Fibroblast of lung (primary cell): ENCODE measurements at regions not wholly inside any gene's neighbourhood (a gene's known extent, or its start where the extent isn't known, plus 50 kb on each side); places are given as distances from the start of the nearest gene placed in this dataset.

Experiments
- DNase-seq, 2 donors: peaks; one replicate each; pipeline versions ENCODE4 v3.0.0 to v3.0.0-alpha.2; 2010; ENCODE audit warnings: low read depth in 2 of 2
- H2AFZ ChIP-seq: 2 replicates; pipeline ENCODE4 v1.5.1; 2012; ENCODE audit warnings: low read length, control low read depth, inconsistent platforms
- H3K27ac ChIP-seq: 2 replicates; pipeline ENCODE4 v1.5.1; 2011; ENCODE audit warnings: low read length, control low read depth; ENCODE audit not compliant: insufficient read depth
- H3K27me3 ChIP-seq: 2 replicates; pipeline ENCODE4 v1.5.1; 2011; ENCODE audit warnings: mild to moderate bottlenecking, low read length; ENCODE audit not compliant: control insufficient read depth, insufficient read depth
- H3K36me3 ChIP-seq: 2 replicates; pipeline ENCODE4 v1.5.1; 2011; ENCODE audit warnings: low read length; ENCODE audit not compliant: control insufficient read depth, insufficient read depth
- H3K4me1 ChIP-seq: 2 replicates; pipeline ENCODE4 v1.5.1; 2011; ENCODE audit warnings: low read length; ENCODE audit not compliant: control insufficient read depth, insufficient read depth; ENCODE audit errors: extremely low read depth
- H3K4me2 ChIP-seq: 2 replicates; pipeline ENCODE4 v1.5.1; 2011; ENCODE audit warnings: low read length, control low read depth; ENCODE audit not compliant: insufficient read depth; ENCODE audit errors: extremely low read depth
- H3K4me3 ChIP-seq, 4 experiments: fragments of 200-600 bp in 1 of 4; sonication (generic) in 1 of 4; replicated peaks in 1 of 4; 2 replicates each; pipeline ENCODE4 v1.5.1; 2011 to 2016; ENCODE audit warnings: low read length in 4 of 4, low read depth in 3 of 4, mild to moderate bottlenecking in 3 of 4, control low read depth in 2 of 4, inconsistent platforms in 1 of 4, mixed read lengths in 1 of 4; ENCODE audit not compliant: insufficient read depth in 1 of 4; ENCODE audit errors: control extremely low read depth in 1 of 4
- H3K79me2 ChIP-seq: 2 replicates; pipeline ENCODE4 v1.5.1; 2012; ENCODE audit warnings: mild to moderate bottlenecking, low read length, inconsistent platforms; ENCODE audit not compliant: control insufficient read depth, insufficient read depth
- H3K9ac ChIP-seq: 2 replicates; pipeline ENCODE4 v1.5.1; 2011; ENCODE audit warnings: mild to moderate bottlenecking, low read length, control low read depth; ENCODE audit not compliant: insufficient read depth
- H3K9me3 ChIP-seq: 2 replicates; pipeline ENCODE4 v1.5.1; 2012; ENCODE audit warnings: low read depth, low read length; ENCODE audit not compliant: control insufficient read depth, insufficient read depth
- H4K20me1 ChIP-seq: 2 replicates; pipeline ENCODE4 v1.5.1; 2011; ENCODE audit warnings: low read length; ENCODE audit not compliant: control insufficient read depth, insufficient read depth; ENCODE audit errors: extremely low read depth
- CTCF ChIP-seq, 2 donors: IDR thresholded peaks in 1 of 2; conservative IDR thresholded peaks in 1 of 2; 1 replicate in 1 of 2; 2 replicates in 1 of 2; pipeline ENCODE4 v1.5.1; 2011 to 2012; ENCODE audit warnings: low read length in 2 of 2, control low read depth in 1 of 2, inconsistent platforms in 1 of 2, low read depth in 1 of 2, mild to moderate bottlenecking in 1 of 2
- EZH2 ChIP-seq: IDR thresholded peaks from 2 replicates; pipeline ENCODE4 v1.5.1; 2012; ENCODE audit warnings: low read length, control low read depth, mild to moderate bottlenecking; ENCODE audit errors: missing control alignments

GRCh38 chr1:188394677-188395076 lies 1565.9 kb downstream of the PLA2G4A start:
- Histone ChIP-seq H4K20me1 (no peaks in the 10 kb centered on the region), H3K9me3 (no peaks in the 10 kb centered on the region), H3K27me3 (no peaks in the 10 kb centered on the region), H3K36me3 (no peaks in the 10 kb centered on the region), H2AFZ (no peak overlapping the region), H3K4me3 (no peak overlapping the region), H3K27ac (no peak overlapping the region), H3K4me2 (no peak overlapping the region), H3K9ac (no peak overlapping the region), H3K79me2 (no peaks in the 10 kb centered on the region), H3K4me1 (no peaks in the 10 kb centered on the region)
- no peak for DNase-seq
- TF ChIP-seq CTCF (conservative IDR thresholded peaks at IDR 0.05 in 1 of 2, IDR thresholded peaks at IDR 0.05 in 1 of 2; ENCODE audit: low read depth in 1 of 2, low read length in 2 of 2) (no peak), EZH2 (no peak)

DNA sequence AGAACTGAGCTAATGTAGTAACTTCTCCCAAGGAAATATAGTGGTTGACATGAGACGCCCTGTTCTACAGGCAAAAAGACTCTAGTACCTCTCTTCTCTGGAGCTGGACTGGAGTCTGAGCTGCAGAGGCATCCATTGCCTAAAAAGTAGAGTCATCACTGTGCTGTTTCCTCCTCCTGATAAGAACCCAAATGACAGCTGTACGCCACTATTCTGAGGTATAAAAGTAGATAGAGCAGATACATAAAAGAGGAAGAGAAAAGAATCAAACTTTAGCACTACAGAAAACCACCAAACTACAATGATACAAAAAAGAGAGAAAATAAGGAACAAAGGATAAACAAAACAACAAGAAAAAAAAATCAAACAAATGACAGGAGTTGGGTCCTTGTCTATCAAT lies 1568.8 kb downstream of the PLA2G4A start:
- no peak overlapping the region for H3K27ac ChIP-seq
- no peak for DNase-seq
- H3K27me3 ChIP-seq = no peaks in the 10 kb centered on the region
- TF ChIP-seq CTCF (conservative IDR thresholded peaks at IDR 0.05 in 1 of 2, IDR thresholded peaks at IDR 0.05 in 1 of 2; ENCODE audit: low read depth in 1 of 2, low read length in 2 of 2) (no peak), EZH2 (no peak)
- H3K4me2 ChIP-seq = no peak overlapping the region
- H3K4me3 ChIP-seq = no peak overlapping the region
- no peak overlapping the region for H2AFZ ChIP-seq
- no peaks in the 10 kb centered on the region for H4K20me1 ChIP-seq
- no peaks in the 10 kb centered on the region for H3K36me3 ChIP-seq
- H3K9me3 ChIP-seq = no peaks in the 10 kb centered on the region
- H3K79me2 ChIP-seq = no peaks in the 10 kb centered on the region
- H3K9ac ChIP-seq = no peak overlapping the region
- H3K4me1 ChIP-seq = no peaks in the 10 kb centered on the region

- no peak overlapping the region for H3K4me2 ChIP-seq
- no peak overlapping the region for H3K9ac ChIP-seq
- TF ChIP-seq CTCF (conservative IDR thresholded peaks at IDR 0.05 in 1 of 2, IDR thresholded peaks at IDR 0.05 in 1 of 2; ENCODE audit: low read depth in 1 of 2, low read length in 2 of 2) = no peak
- TF ChIP-seq EZH2 = no peak
- H2AFZ ChIP-seq = no peak overlapping the region
- no peak overlapping the region for H3K4me3 ChIP-seq
- H3K9me3 ChIP-seq = no peaks in the 10 kb centered on the region
- DNase-seq = no peak
- H3K4me1 ChIP-seq = no peaks in the 10 kb centered on the region
- no peak overlapping the region for H3K27ac ChIP-seq
- H3K79me2 ChIP-seq = no peaks in the 10 kb centered on the region
- H3K36me3 ChIP-seq = no peaks in the 10 kb centered on the region
- H4K20me1 ChIP-seq = no peaks in the 10 kb centered on the region
- no peaks in the 10 kb centered on the region for H3K27me3 ChIP-seq
These were observed 1574.2 kb downstream of the PLA2G4A start for GRCh38 chr1:188402986-188403385.
